SU-DHL-6 (cell line): ENCODE measurements at regions not wholly inside any gene's neighbourhood (a gene's known extent, or its start where the extent isn't known, plus 50 kb on each side); places are given as distances from the start of the nearest gene placed in this dataset.

Source experiments
- EZH2phosphoT487 ChIP-seq: fragments of 200-600 bp; sonication (generic), shearing (Covaris generic); conservative IDR thresholded peaks from 2 replicates; pipeline ENCODE4 v1.6.1; 2018; ENCODE audit warnings: mild to moderate bottlenecking, antibody characterized with exemption, low read length, moderate library complexity, mixed read lengths
- TF ChIP-seq, protein P1 (sequence below): fragments of 200-600 bp; sonication (generic); IDR thresholded peaks from one replicate; pipeline ENCODE4 v1.5.1; 2017; ENCODE audit warnings: antibody characterized with exemption, mild to moderate bottlenecking, low read length, moderate library complexity; ENCODE audit not compliant: insufficient read depth, poor library complexity, severe bottlenecking

GRCh38 chr15:99902248-99902928 is 169.2 kb upstream of the LYSMD4 start:
- TF ChIP-seq, protein P1, sequence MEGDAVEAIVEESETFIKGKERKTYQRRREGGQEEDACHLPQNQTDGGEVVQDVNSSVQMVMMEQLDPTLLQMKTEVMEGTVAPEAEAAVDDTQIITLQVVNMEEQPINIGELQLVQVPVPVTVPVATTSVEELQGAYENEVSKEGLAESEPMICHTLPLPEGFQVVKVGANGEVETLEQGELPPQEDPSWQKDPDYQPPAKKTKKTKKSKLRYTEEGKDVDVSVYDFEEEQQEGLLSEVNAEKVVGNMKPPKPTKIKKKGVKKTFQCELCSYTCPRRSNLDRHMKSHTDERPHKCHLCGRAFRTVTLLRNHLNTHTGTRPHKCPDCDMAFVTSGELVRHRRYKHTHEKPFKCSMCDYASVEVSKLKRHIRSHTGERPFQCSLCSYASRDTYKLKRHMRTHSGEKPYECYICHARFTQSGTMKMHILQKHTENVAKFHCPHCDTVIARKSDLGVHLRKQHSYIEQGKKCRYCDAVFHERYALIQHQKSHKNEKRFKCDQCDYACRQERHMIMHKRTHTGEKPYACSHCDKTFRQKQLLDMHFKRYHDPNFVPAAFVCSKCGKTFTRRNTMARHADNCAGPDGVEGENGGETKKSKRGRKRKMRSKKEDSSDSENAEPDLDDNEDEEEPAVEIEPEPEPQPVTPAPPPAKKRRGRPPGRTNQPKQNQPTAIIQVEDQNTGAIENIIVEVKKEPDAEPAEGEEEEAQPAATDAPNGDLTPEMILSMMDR, result no peak
- no peak for TF ChIP-seq EZH2phosphoT487
